ENCODE measurements at regions not wholly inside any gene's neighbourhood (a gene's known extent, or its start where the extent isn't known, plus 50 kb on each side); places are given as distances from the start of the nearest gene placed in this dataset.
"Not testable (repeated sequence)": the region's sequence is repeated elsewhere in the genome, so short reads cannot be mapped to it uniquely, and the experiment has no call there.

- H3K4me3 ChIP-seq (ENCODE audit: low read depth, low read length) = no peak overlapping the region
- no peak for DNase-seq (ENCODE audit: low read depth)
- TF ChIP-seq MYC (IDR thresholded peaks at IDR 0.05; ENCODE audit: low read depth, low read length) (no peak), POLR2A (IDR thresholded peaks at IDR 0.05; ENCODE audit: extremely low read depth, insufficient read length) (no peak), MAX (IDR thresholded peaks at IDR 0.05; ENCODE audit: low read depth, low read length) (no peak), CTCF (IDR thresholded peaks at IDR 0.05; ENCODE audit: low read depth, low read length) (no peak)
Observed at GRCh38 chr2:95670686-95671085, 78.9 kb downstream of the TRIM43 start.

GRCh38 chr2:95671171-95671570, 79.4 kb downstream of the TRIM43 start:
- DNase-seq (ENCODE audit: low read depth); H3K4me3 ChIP-seq (ENCODE audit: low read depth, low read length): not testable (repeated sequence)

- H3K4me3 ChIP-seq (ENCODE audit: low read depth, low read length); DNase-seq (ENCODE audit: low read depth): not testable (repeated sequence)
Observed at GRCh38 chr2:95671992-95672391, 80.2 kb downstream of the TRIM43 start.

- not testable (repeated sequence) for DNase-seq (ENCODE audit: low read depth); H3K4me3 ChIP-seq (ENCODE audit: low read depth, low read length)
Observed at GRCh38 chr2:95672500-95672899, 80.7 kb downstream of the TRIM43 start.

- no peak overlapping the region for H3K4me3 ChIP-seq (ENCODE audit: low read depth, low read length)
- TF ChIP-seq MAX (IDR thresholded peaks at IDR 0.05; ENCODE audit: low read depth, low read length) (no peak), MYC (IDR thresholded peaks at IDR 0.05; ENCODE audit: low read depth, low read length) (no peak), CTCF (IDR thresholded peaks at IDR 0.05; ENCODE audit: low read depth, low read length) (no peak), POLR2A (IDR thresholded peaks at IDR 0.05; ENCODE audit: extremely low read depth, insufficient read length) (no peak)
- DNase-seq (ENCODE audit: low read depth) = no peak
Observed at GRCh38 chr2:95674186-95674585, 82.4 kb downstream of the TRIM43 start.

- not testable (repeated sequence) for DNase-seq (ENCODE audit: low read depth)
Observed at GRCh38 chr2:95676573-95676972, 84.8 kb downstream of the TRIM43 start.

GRCh38 chr2:95677346-95677745, 85.5 kb downstream of the TRIM43 start:
- TF ChIP-seq MYC (IDR thresholded peaks at IDR 0.05; ENCODE audit: low read depth, low read length) (no peak), POLR2A (IDR thresholded peaks at IDR 0.05; ENCODE audit: extremely low read depth, insufficient read length) (no peak), CTCF (IDR thresholded peaks at IDR 0.05; ENCODE audit: low read depth, low read length) (no peak), MAX (IDR thresholded peaks at IDR 0.05; ENCODE audit: low read depth, low read length) (no peak)
- DNase-seq (ENCODE audit: low read depth) = no peak
- no peak overlapping the region for H3K4me3 ChIP-seq (ENCODE audit: low read depth, low read length)

More at GRCh38 chr2:95676573-95676972, 84.8 kb downstream of the TRIM43 start:
- not testable (repeated sequence) for H3K4me3 ChIP-seq (ENCODE audit: low read depth, low read length)

- DNase-seq (ENCODE audit: low read depth); H3K4me3 ChIP-seq (ENCODE audit: low read depth, low read length): not testable (repeated sequence)
Observed at GRCh38 chr2:95677833-95678232, 86.0 kb downstream of the TRIM43 start.

GRCh38 chr2:95681158-95681557, 89.4 kb downstream of the TRIM43 start:
- not testable (repeated sequence) for H3K4me3 ChIP-seq (ENCODE audit: low read depth, low read length); DNase-seq (ENCODE audit: low read depth)

- H3K4me3 ChIP-seq (ENCODE audit: low read depth, low read length); DNase-seq (ENCODE audit: low read depth): not testable (repeated sequence)
Observed at GRCh38 chr2:95681589-95682081, 89.8 kb downstream of the TRIM43 start.

GRCh38 chr2:95682889-95683517, 91.2 kb downstream of the TRIM43 start:
- H3K4me3 ChIP-seq (ENCODE audit: low read depth, low read length) = not testable (repeated sequence)
- peak; percentile 12 for DNase-seq (ENCODE audit: low read depth)
